ENCODE measurements at regions not wholly inside any gene's neighbourhood (a gene's known extent, or its start where the extent isn't known, plus 50 kb on each side); places are given as distances from the start of the nearest gene placed in this dataset. TPM values are rescaled to one million over a fixed set of nuclear protein-coding genes. Genes with fewer than 3 reads are reported as not detected.

- Histone ChIP-seq H3K27me3 (no peaks in the 10 kb centered on the region), H3K4me3 (no peak overlapping the region), H3K4me1 (ENCODE audit: insufficient read depth) (no peaks in the 10 kb centered on the region), H3K9me3 (no peaks in the 10 kb centered on the region), H3K36me3 (no peaks in the 10 kb centered on the region), H3K27ac (no peak overlapping the region)
- TF ChIP-seq, protein P1, sequence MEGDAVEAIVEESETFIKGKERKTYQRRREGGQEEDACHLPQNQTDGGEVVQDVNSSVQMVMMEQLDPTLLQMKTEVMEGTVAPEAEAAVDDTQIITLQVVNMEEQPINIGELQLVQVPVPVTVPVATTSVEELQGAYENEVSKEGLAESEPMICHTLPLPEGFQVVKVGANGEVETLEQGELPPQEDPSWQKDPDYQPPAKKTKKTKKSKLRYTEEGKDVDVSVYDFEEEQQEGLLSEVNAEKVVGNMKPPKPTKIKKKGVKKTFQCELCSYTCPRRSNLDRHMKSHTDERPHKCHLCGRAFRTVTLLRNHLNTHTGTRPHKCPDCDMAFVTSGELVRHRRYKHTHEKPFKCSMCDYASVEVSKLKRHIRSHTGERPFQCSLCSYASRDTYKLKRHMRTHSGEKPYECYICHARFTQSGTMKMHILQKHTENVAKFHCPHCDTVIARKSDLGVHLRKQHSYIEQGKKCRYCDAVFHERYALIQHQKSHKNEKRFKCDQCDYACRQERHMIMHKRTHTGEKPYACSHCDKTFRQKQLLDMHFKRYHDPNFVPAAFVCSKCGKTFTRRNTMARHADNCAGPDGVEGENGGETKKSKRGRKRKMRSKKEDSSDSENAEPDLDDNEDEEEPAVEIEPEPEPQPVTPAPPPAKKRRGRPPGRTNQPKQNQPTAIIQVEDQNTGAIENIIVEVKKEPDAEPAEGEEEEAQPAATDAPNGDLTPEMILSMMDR (IDR thresholded peaks at IDR 0.05), result no peak
- no peak for TF ChIP-seq EP300 (IDR thresholded peaks at IDR 0.05)
- no peak for TF ChIP-seq POLR2A (IDR thresholded peaks at IDR 0.05)
- WGBS, 3 donors, result 33 to 53% (median 34%) methylated on average over 2 of the region's 2 CpGs
- no peak for DNase-seq
- intact Hi-C loops (cut with DNase I), result no loop called here
Measured at GRCh38 chr4:83660578-83660977, 124.7 kb downstream of the GPAT3 start.

DNA sequence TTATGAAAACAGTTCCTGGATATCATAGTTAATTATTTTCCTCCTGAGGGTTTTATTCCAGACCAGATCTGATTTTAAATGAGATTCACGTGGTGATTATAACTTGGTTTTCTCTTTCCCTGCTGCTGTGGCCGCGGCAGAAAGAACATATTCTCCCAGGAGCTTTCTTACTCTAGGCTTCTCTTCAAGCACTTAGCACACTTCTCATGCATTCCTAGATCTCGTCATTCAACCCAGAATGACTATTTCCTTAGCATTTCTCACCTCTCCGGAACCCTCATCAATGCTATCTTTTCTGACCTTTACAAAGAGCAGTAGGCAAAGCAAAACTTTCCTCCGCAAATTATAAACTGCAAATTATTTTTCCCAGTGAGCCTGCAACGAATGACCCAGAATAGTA, 122.9 kb downstream of the GPAT3 start:
- no peaks in the 10 kb centered on the region for H3K36me3 ChIP-seq
- no peaks in the 10 kb centered on the region for H3K9me3 ChIP-seq
- H3K4me1 ChIP-seq (ENCODE audit: insufficient read depth), result no peaks in the 10 kb centered on the region
- no peak for DNase-seq
- intact Hi-C loops (cut with DNase I), result no loop called here
- WGBS, 3 donors, result 41 to 46% (median 44%) methylated on average over 7 of the region's 7 CpGs
- no peak overlapping the region for H3K27ac ChIP-seq
- no peaks in the 10 kb centered on the region for H3K27me3 ChIP-seq
- TF ChIP-seq, protein P1 (IDR thresholded peaks at IDR 0.05), result no peak
- TF ChIP-seq POLR2A (IDR thresholded peaks at IDR 0.05), result no peak
- no peak for TF ChIP-seq EP300 (IDR thresholded peaks at IDR 0.05)
- H3K4me3 ChIP-seq, result no peak overlapping the region

DNA sequence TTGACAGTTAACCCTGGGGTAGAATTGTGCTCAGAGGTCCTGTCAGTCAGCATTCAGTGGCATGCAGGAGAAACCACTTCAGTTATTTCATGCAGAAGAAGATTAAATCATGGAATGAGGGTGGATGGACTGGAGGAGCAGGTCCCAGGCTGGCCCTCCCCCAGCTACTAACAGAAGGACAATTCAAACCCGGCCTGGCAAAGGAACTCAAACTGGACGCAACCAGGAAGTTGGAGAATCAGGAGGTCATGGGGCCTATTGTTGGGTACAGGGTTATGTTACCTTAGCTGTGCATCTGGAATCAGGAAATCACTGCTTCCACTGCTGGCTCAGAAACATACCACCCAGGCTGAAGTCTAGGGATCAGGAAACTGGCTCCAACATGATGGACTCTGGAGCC, 121.4 kb downstream of the GPAT3 start:
- Histone ChIP-seq H3K4me3 (no peak overlapping the region), H3K9me3 (no peaks in the 10 kb centered on the region), H3K27me3 (no peaks in the 10 kb centered on the region), H3K27ac (no peak overlapping the region), H3K4me1 (ENCODE audit: insufficient read depth) (no peaks in the 10 kb centered on the region), H3K36me3 (no peaks in the 10 kb centered on the region)
- TF ChIP-seq POLR2A (IDR thresholded peaks at IDR 0.05) (no peak), EP300 (IDR thresholded peaks at IDR 0.05) (no peak)
- WGBS, 3 donors, result 45 to 76% (median 68%) methylated on average over 2 of the region's 2 CpGs
- DNase-seq, result no peak
- intact Hi-C loops (cut with DNase I), result no loop called here

Small RNAs in the stretch of these regions (small RNA-seq; reads per million reads assigned to genes)
- gene RNU6-774P, result not detected
